Mesothelial cell of epicardium (in vitro differentiated cells): ENCODE measurements at regions not wholly inside any gene's neighbourhood (a gene's known extent, or its start where the extent isn't known, plus 50 kb on each side); places are given as distances from the start of the nearest gene placed in this dataset.
A peak's percentile ranks its signal among the peaks of the same experiment; 100 is the strongest.

Experiments used
- DNase-seq, 2 experiments: peaks; one replicate each; pipeline ENCODE4 v3.0.0; 2021; ENCODE audit warnings: low spot score in 2 of 2; ENCODE audit not compliant: unreplicated experiment in 2 of 2
- H3K27ac Mint-ChIP-seq: 2 replicates; pipeline ENCODE4 v1.8.0; 2021; ENCODE audit warnings: mixed read lengths
- H3K27me3 Mint-ChIP-seq: 2 replicates; pipeline ENCODE4 v1.8.0; 2021; ENCODE audit warnings: low read depth, mixed read lengths
- H3K36me3 Mint-ChIP-seq: 2 replicates; pipeline ENCODE4 v1.8.0; 2021; ENCODE audit warnings: mixed read lengths
- H3K4me1 Mint-ChIP-seq: 2 replicates; pipeline ENCODE4 v1.8.0; 2021; ENCODE audit warnings: mixed read lengths
- H3K4me3 Mint-ChIP-seq: 2 replicates; pipeline ENCODE4 v1.8.0; 2021; ENCODE audit warnings: mild to moderate bottlenecking, moderate library complexity, mixed read lengths
- H3K9me3 Mint-ChIP-seq: 2 replicates; pipeline ENCODE4 v1.8.0; 2021; ENCODE audit warnings: mixed read lengths
- CTCF ChIP-seq: fragments of 200-600 bp; sonication (generic); IDR thresholded peaks from one replicate; pipeline ENCODE4 v1.5.0; 2021; ENCODE audit warnings: antibody characterized with exemption; ENCODE audit not compliant: unreplicated experiment

GRCh38 chrX:87376896-87377295 lies 140.7 kb upstream of the KLHL4 start:
- no peak for DNase-seq
- no peak overlapping the region for H3K27ac Mint-ChIP-seq
- H3K36me3 Mint-ChIP-seq: no peaks in the 10 kb centered on the region
- no peak for TF ChIP-seq CTCF
- no peaks in the 10 kb centered on the region for H3K27me3 Mint-ChIP-seq
- no peaks in the 10 kb centered on the region for H3K4me1 Mint-ChIP-seq
- H3K9me3 Mint-ChIP-seq: no peaks in the 10 kb centered on the region
- no peak overlapping the region for H3K4me3 Mint-ChIP-seq

- H3K36me3 Mint-ChIP-seq: no peaks in the 10 kb centered on the region
- H3K27ac Mint-ChIP-seq: no peak overlapping the region
- H3K9me3 Mint-ChIP-seq: peaks cover 2% of the 10 kb centered on the region
- peaks cover 21% of the 10 kb centered on the region for H3K4me1 Mint-ChIP-seq
- no peak overlapping the region for H3K4me3 Mint-ChIP-seq
- H3K27me3 Mint-ChIP-seq: no peaks in the 10 kb centered on the region
- DNase-seq: no peak
- TF ChIP-seq CTCF: no peak
Measured at GRCh38 chrX:87388381-87388780, 129.2 kb upstream of the KLHL4 start.

DNA sequence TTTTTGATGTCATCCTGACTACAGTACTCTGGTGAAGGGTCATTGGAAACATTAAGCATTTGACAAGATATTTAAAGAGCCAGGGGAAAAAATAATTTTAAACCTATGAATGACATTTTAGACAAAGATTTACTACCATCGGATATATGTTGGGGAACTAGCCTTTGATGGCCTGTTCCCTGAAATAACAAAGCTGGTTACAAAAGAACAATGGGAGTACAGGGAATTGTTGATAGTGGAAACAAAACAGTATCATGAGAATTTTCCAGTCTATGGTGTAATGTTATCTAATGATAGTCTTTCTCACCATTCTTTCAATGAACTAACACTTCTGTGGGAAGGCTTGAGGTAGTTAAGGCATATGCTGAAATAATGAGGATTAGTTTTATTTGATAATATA lies 125.9 kb upstream of the KLHL4 start:
- Mint-ChIP-seq H3K27me3 (no peaks in the 10 kb centered on the region), H3K4me3 (no peak overlapping the region), H3K27ac (no peak overlapping the region), H3K36me3 (no peaks in the 10 kb centered on the region), H3K4me1 (peaks cover 34% of the 10 kb centered on the region), H3K9me3 (no peaks in the 10 kb centered on the region)
- no peak for DNase-seq
- TF ChIP-seq CTCF: no peak

GRCh38 chrX:87392369-87392768 lies 125.2 kb upstream of the KLHL4 start:
- peak overlapping the region; percentile 10 for H3K27ac Mint-ChIP-seq

GRCh38 chrX:87397103-87397886 lies 120.3 kb upstream of the KLHL4 start:
- DNase-seq: no peak
- no peak overlapping the region for H3K4me3 Mint-ChIP-seq
- peaks cover 8% of the 10 kb centered on the region for H3K9me3 Mint-ChIP-seq
- peak overlapping the region; percentile 27 for H3K27ac Mint-ChIP-seq
- H3K36me3 Mint-ChIP-seq: peaks cover 2% of the 10 kb centered on the region
- H3K27me3 Mint-ChIP-seq: no peaks in the 10 kb centered on the region
- TF ChIP-seq CTCF: no peak
- H3K4me1 Mint-ChIP-seq: peaks cover 32% of the 10 kb centered on the region

More at GRCh38 chrX:87392369-87392768, 125.2 kb upstream of the KLHL4 start:
- TF ChIP-seq CTCF: no peak
- no peak for DNase-seq
- no peak overlapping the region for H3K4me3 Mint-ChIP-seq
- no peaks in the 10 kb centered on the region for H3K27me3 Mint-ChIP-seq
- no peaks in the 10 kb centered on the region for H3K36me3 Mint-ChIP-seq
- peaks cover 40% of the 10 kb centered on the region for H3K4me1 Mint-ChIP-seq
- H3K9me3 Mint-ChIP-seq: no peaks in the 10 kb centered on the region
